Right ventricle myocardium inferior (tissue), 1 donor: ENCODE measurements at regions not wholly inside any gene's neighbourhood (a gene's known extent, or its start where the extent isn't known, plus 50 kb on each side); places are given as distances from the start of the nearest gene placed in this dataset.

Experiments
- ATAC-seq: fragments of 200-7000 bp; cut with Tn5 transposase; one replicate; pipeline ENCODE4 v1.9.1; 2020; ENCODE audit warnings: mild to moderate bottlenecking, moderate library complexity
- DNase-seq: peaks from one replicate; pipeline ENCODE4 v3.0.0; 2021; ENCODE audit errors: missing footprints
- intact Hi-C: fragments of 100-400 bp; cut with DNase I; formaldehyde crosslinking; loops from one replicate; pipeline ENCODE4 v1.11.0; 2022
- donor health status: DM: no; HTN: yes; CAD: no; lungs with severe emphysema.

- no peak for DNase-seq
- intact Hi-C loops: no loop called here
- no peak for ATAC-seq
These were observed 90.5 kb upstream of the POU2AF2 start for GRCh38 chr11:111155021-111155420.

DNA sequence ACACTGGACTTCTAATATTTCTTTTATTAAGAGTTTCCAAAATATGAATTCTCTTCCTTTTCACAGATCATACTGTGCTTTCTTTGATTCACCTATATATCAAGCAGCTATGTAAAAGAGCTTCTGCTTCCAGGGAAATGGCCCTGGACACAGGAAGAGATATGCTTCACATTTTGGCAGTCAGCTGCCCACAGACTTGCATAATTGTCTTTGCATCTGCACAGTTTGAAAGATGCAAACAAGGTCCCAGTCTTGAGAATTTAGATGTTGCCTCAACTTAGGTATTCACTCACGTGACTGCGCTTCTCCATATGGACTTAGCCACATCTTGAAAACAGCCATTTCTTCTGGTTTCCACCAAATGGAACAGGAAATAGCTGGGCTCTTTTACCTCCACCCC, 92.3 kb upstream of the POU2AF2 start:
- ATAC-seq (no peak), DNase-seq (no peak)
- intact Hi-C loops: no loop called here

- intact Hi-C loops: no loop called here
- no peak for ATAC-seq
These were observed 96.6 kb upstream of the POU2AF2 start for GRCh38 chr11:111148953-111149352.

GRCh38 chr11:111148121-111148520, 97.4 kb upstream of the POU2AF2 start:
- ATAC-seq (no peak), DNase-seq (no peak)
- intact Hi-C loops: no loop called here

More at GRCh38 chr11:111148953-111149352, 96.6 kb upstream of the POU2AF2 start:
- DNase-seq: no peak

GRCh38 chr11:111137846-111138245, 107.7 kb upstream of the POU2AF2 start:
- intact Hi-C loops: no loop called here
- ATAC-seq (no peak), DNase-seq (no peak)

- intact Hi-C loops: no loop called here
- DNase-seq (no peak), ATAC-seq (no peak)
These were observed 109.6 kb upstream of the POU2AF2 start for GRCh38 chr11:111135778-111136570.

DNA sequence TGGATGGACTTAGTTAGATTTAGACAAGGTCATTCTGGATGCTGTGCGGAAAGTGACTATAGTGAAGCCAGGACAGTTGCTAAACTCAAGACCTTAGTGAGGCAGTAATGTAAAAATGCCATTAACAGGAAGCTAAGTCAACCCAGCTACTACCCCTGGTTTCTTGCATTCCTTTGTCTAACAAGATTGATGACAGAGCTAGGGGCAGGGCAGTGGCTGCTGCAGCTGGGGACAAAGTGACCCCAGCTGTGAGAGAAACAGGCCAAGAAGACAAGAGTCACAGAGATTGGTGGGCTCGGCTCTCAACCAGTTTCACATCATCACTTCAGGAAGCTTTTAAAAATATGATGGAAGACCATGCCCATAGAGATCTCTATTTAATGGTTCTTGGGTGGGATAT, 110.4 kb upstream of the POU2AF2 start:
- intact Hi-C loops: no loop called here
- ATAC-seq (no peak), DNase-seq (no peak)

GRCh38 chr11:111128076-111128870, 117.3 kb upstream of the POU2AF2 start:
- intact Hi-C loops: no loop called here
- DNase-seq: no peak
- ATAC-seq: no peak

GRCh38 chr11:111124724-111125123, 120.8 kb upstream of the POU2AF2 start:
- DNase-seq: no peak
- intact Hi-C loops: no loop called here
- ATAC-seq: no peak

DNA sequence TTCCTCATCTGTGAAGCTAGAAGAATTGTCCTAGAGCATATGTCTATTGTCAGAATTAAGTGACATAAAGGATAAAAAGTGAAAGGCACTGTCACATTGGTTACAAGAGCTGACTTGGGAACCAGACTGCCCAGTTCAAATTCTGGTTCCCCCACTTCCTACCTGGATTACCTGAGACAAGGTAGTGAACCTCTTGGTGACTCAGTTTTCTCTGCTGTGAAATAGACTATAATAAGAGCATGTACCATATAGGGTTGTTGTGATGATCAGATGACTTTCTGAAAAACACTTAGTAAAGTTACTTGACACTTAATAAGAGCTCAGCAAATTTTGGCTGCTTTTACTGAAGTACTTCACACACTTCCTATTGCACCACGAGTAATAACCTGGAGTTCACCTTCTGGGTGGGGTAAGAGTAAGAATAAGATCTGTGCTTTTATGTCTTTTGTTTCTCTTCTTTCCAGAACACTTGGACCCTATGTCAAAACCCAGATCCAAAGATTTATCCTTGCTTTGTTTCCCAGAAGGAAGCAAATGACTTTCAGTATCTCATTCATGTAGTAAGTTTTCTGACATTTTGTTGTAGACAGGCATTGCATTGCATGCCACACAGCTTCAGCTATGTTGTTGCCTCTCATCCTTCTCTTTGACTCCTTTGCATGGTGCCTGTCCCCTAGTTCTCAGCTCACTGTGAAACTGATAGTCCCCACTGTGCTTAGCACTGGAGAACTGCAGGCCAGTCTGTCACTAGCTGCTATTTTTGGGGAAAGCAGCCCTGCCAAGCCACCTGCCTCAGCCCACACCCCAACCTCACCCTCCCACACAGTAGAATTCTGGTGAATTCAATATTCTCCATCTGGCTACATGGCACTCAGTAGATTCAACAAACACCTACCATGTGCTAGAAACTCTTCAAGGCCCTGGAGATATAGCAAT, 121.8 kb upstream of the POU2AF2 start:
- DNase-seq (no peak), ATAC-seq (peak; percentile 42)
- intact Hi-C loops: no loop called here

- ATAC-seq (no peak), DNase-seq (no peak)
- intact Hi-C loops: no loop called here
These were observed 124.7 kb upstream of the POU2AF2 start for GRCh38 chr11:111120696-111121302.

DNA sequence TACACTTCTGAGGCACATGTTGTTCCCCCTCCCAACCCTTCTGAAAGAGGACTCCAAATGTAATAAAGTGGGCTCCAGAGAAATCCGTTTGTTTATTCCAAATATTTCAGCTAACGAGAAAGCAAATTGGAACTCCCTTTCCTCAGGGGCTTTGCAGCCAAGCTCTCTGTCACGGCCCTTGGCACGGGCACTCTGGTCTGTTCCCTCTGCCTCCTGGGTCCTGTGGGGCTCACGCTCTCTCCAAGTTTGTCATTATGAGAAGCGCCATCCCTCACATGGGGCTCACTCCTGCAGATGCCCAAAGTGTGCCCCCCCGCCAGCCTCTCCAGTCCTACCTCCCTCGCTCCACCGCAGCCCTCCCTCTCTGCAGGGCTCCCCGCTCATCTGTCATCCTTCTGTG, 125.4 kb upstream of the POU2AF2 start:
- DNase-seq (no peak), ATAC-seq (no peak)
- intact Hi-C loops: no loop called here

GRCh38 chr11:111119751-111120150, 125.8 kb upstream of the POU2AF2 start:
- intact Hi-C loops: no loop called here
- ATAC-seq: no peak
- no peak for DNase-seq

- DNase-seq (no peak), ATAC-seq (no peak)
- intact Hi-C loops: no loop called here
These were observed 129.6 kb upstream of the POU2AF2 start for GRCh38 chr11:111115890-111116289.

DNA sequence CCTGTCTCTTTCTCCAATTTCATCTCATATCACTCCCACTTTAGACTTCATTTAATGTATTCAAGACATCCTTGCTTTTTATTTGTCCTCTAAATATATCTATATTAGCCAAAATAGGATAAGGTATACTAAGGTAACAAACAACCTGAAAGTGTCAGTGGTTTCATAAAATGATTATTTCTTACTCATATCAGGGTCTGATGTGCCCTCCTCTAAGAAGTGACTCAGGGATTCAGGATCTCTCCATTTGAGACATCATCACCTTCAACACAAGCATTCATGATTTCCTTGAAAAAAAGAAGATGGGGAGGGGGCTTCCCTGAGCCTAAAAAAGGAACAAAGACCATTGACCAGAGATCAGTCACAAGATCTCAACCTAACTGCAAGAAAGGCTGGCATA, 131.4 kb upstream of the POU2AF2 start:
- ATAC-seq (no peak), DNase-seq (no peak)
- intact Hi-C loops: no loop called here

GRCh38 chr11:111112614-111113013, 132.9 kb upstream of the POU2AF2 start:
- intact Hi-C loops: no loop called here
- DNase-seq (no peak), ATAC-seq (no peak)

GRCh38 chr11:111107501-111107900, 138.0 kb upstream of the POU2AF2 start:
- ATAC-seq: no peak
- intact Hi-C loops: no loop called here
- DNase-seq: no peak

DNA sequence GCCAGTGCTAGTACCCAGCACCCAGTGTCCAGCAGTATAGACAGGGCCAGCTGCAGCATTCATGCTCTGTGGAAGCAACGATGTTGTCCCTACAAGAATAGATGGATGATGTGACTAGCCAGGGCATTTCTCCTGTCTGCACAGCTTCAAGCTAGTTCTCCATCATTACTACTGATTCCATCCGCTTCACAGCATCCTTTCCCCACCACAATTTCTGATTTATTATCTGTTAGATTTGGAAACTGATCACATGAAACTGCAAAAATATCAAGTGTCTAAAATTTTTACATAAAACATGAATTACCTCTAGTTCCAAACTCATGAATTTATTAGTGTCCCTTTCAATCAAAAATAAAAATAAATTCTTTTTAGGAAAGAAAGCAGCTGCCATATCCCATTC, 138.9 kb upstream of the POU2AF2 start:
- intact Hi-C loops: no loop called here
- ATAC-seq (no peak), DNase-seq (no peak)

DNA sequence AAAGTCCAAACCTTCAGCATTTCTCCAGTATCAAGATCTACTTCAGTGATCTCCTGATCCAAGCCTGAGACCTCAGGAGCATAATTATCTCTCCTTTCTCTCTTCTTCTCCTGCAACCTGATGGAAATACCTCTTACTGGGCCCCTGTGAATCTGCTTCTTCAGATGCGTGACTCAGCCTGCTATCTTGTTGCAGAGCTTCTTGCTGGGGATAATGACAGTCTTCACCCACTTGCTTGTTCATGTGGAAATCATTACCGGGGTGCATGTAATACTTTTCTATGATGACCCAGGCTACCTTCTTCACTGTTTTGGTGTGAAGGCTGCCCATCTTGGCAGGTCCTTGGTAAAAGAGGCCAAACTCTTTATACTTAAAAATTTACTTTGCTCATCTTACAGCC, 140.0 kb upstream of the POU2AF2 start:
- ATAC-seq: no peak
- intact Hi-C loops: no loop called here
- DNase-seq: no peak
